HG03066 (cell line): ENCODE measurements at regions not wholly inside any gene's neighbourhood (a gene's known extent, or its start where the extent isn't known, plus 50 kb on each side); places are given as distances from the start of the nearest gene placed in this dataset.
A peak's percentile ranks its signal among the peaks of the same experiment; 100 is the strongest.

Experiments
- ATAC-seq: cut with Tn5 transposase; IDR thresholded peaks from one replicate; pipeline ENCODE4 v1.9.1; 2021; ENCODE audit warnings: low read depth; ENCODE audit not compliant: unreplicated experiment

DNA sequence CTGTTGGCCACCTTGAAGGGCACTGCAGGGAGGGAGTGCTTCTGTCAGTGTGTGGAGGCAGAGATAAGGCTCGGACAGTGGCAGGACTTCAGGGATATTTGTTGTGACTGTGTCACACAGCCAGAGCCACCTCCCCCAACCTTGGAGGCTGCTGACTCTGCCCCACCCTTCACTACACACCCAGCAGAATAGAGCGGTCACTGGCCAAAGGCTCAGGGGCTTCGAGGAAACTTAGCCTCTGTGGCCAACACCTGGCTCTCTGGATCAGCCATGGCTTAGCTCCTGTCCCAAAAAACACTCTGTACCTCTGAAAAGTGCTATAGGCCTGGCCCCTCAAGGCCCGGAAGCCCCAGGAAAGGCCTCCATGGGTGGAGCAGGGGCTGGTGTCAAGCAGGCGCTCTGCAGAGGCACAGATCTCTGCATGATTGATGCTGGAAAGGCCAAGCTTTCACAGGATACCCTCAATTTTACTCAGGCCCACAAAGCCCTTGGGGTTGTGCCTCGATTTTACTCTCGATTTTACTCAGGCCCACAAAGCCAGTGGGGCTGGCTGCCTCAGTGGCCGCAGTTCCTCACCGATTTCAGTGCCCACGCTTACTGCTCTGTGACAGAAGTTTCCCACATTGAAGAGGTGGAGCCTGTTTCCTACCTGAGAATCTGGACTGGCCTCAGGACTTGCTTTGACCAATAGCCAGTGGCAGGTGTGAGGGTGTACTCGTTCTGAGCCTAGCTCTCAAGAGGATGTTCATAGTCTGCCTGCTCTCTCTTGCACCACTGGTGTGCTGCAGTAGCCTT is 113.2 kb upstream of the GPR26 start:
- no peak for ATAC-seq

DNA sequence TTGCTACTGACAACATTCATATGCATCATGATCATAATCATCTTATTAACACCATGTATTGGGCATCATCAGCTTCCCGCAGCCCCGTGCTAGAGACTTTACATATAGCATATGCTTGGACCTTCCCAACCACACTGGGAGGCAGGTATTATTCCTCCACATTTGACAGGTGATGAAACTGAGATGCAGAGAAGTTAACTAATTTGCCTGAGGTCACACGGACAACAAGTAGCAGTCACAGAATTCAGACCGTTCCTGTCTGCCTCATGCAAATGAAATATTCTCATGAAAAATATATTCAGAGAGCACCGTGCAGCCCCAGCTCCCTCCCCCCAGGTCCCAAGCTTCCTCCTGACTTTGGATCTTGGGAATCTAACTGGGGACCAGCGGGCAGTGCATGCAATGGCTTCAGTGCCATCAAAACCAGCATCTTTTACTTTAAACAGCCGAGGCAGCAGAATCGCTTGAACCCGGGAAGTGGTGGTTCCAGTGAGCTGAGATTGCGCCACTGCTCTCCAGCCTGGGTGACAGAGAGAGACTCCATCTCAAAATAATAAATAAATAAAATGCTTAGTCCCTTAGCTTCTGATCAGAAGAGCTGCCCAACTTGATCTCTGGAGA is 112.2 kb upstream of the GPR26 start:
- ATAC-seq, result no peak

DNA sequence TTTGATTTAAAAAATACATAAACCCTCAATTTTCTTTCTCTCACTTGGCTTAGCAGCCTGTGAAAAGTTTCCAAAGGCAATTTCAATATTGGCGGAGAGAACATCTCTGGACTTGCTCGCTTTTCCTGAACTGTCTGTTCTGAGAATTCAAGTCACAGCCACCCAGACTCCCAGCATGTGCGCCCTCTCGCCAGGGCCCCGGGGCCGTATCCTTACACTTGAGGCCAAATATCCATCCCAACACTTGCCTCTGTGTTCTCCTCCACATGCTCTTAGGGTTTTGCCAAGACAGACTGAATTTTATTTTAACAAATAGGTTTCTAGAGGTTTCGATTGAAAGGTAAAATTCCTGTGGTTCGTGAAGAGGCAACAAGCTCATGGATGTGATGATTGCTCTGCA is 111.5 kb upstream of the GPR26 start:
- no peak for ATAC-seq

GRCh38 chr10:123555616-123556015 is 110.5 kb upstream of the GPR26 start:
- ATAC-seq, result no peak

GRCh38 chr10:123556049-123556448 is 110.1 kb upstream of the GPR26 start:
- ATAC-seq, result no peak

- ATAC-seq, result no peak
Observed at GRCh38 chr10:123556736-123557135, 109.4 kb upstream of the GPR26 start.

DNA sequence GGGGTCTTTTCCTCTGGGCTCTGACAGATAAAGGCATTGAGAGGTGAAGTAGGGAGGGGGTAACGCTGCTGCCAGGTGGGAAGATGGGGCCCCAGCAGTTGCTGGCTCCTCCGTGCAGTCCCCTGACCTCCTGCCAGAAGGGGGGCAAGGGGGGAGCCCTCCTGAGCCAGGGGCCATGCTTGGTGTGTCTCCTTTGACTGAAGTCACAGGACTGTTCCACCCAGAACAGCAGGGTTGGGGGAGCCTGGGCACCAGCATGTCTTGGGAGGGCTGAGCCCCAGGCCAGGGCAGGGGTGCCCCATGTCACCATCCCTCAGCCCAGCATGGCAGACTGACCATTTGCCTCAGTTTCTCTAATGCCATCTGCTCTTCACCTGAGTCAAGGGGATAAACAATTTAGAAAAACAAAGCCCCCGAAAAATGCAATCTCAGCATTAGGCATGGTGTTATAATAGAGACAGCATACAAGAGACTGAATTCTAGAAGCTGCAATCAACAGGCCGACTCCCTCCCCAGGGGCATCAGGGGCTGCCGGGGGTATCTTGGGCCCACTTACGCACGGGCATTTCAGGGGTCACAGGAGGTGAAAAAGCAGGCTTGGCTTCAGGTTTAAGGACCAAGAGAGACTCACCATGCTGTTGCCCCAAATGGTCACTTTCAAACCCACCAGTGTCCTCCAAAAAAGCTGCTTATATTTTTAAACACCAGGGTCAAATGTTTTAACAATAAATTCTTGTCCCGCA is 108.6 kb upstream of the GPR26 start:
- ATAC-seq, result no peak

DNA sequence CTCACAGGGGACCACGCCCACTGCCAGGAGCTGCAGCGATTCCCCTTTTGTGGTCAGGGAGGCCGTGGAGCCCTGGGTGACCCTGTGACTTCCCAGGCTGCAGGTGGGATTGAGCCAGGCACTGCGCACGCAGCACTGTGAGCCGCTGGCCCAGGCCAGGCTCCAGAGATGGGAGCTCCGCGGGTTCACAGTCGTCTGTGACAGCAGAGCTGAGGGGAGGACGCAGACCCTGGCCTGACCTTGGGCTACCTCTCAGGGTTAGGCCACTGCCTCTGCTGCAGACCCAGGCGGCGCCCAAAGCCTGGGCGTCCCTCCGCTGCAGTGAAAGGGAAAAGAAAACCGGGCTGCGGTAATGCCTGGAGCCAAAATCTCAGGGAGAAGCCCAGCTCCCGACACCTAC is 107.5 kb upstream of the GPR26 start:
- ATAC-seq, result no peak

- peak; percentile 77 for ATAC-seq
Observed at GRCh38 chr10:123559066-123559822, 106.9 kb upstream of the GPR26 start.

DNA sequence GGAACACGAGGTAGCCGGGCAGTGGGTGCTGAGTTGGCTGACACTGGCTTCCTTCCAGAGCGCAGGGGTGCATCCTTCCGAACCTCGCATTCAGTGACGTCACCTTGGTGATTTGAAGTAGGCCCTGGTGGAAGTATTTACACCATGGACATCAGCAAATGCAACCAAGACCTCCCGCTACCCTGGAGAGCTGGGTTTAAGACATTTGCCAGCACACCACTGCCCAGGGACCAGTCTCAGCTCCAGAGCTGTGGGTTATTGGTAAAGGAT is 106.4 kb upstream of the GPR26 start:
- no peak for ATAC-seq

DNA sequence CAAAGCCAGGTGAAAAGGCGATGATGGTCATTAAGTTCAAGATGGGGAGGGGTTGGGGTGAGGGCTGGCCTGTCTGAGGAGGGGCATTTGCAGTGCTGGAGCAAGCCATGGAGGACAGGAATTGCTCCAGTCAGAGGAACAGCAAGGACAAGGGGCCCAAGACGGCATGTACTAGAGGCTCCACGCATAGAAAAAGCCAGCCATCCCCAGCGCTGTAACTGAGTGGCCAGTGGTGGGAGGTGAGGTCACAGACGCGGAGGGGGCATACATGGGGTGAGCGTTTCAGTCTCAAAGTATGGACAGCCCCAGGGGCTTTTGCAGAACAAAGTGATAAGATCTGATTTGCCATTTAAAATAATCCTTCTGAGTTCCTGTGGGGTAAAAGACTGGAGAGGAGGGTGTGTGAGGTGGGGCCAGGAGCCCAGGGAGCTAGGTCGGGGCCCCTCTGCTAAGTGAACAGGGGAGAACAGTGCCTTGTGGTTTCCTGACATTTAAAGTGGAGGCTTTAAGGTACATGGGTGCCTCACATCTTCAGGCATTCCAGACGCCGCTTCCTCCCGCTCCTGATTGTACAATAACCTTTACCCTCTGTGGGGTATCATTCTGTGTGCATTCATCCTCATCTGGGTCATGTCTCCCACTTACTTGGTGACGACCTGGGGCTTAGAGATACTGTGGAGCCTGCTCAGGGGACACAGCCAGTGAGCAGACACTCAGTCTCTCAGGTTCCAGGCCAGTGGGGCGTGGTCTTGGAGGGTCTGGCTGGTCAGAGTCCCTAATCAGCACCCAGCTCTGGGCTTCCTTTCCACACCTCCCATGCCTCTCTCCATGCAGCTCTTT is 105.6 kb upstream of the GPR26 start:
- ATAC-seq, result no peak

DNA sequence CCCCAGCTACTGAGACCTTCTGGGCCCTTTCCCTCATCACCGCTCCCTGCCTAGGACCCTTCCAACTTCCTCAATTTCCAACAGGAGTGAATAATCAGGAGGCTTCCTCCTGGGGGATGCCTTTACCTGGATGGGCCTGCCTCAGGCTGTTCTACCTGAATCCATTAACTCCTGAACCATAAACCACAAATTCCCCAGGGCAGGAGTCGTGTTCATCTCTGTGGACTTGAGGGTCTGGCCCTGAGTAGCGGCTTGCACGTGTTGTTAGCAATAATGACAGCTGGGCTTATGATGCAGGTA is 105.1 kb upstream of the GPR26 start:
- ATAC-seq, result no peak

DNA sequence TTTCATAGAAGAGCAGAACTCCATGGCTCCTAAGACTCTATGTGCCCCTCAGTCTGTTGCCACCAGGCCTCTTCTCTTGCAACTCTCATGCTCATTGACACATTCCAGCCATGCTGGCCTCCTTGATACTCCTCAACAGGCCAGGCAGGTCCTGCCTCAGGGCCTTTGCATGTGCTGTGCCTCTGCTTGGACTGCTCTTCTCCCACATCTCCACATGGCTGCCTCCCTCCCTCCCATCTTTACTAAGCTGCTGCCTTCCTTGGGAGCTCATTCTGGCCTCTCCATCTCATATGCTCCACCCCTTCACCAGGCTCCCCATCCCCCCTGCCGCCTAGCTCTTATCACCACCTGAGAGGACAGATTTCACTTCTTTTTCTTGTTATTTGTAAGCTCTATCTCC is 103.8 kb upstream of the GPR26 start:
- no peak for ATAC-seq

- ATAC-seq, result no peak
Observed at GRCh38 chr10:123562811-123563580, 103.2 kb upstream of the GPR26 start.

GRCh38 chr10:123563581-123563855 is 102.6 kb upstream of the GPR26 start:
- no peak for ATAC-seq

DNA sequence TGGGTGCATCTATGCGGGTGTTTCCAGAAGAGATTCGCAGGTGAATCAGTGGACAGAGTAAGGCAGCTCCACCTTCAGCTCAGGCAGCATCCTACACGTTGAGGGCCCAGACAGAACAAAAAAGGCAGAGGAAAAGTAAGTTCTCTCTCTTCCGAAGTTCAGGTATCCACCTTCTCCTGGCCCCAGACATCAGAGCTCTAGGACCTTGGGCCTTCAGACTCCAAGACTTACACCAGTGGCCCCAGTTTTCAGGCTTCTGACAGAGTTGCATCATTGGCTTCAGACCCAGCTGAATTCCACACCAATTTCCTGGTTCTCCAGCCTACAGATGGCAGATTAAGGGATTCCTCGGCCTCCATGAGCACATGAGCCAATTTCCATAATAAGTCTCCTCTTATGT is 102.2 kb upstream of the GPR26 start:
- no peak for ATAC-seq

DNA sequence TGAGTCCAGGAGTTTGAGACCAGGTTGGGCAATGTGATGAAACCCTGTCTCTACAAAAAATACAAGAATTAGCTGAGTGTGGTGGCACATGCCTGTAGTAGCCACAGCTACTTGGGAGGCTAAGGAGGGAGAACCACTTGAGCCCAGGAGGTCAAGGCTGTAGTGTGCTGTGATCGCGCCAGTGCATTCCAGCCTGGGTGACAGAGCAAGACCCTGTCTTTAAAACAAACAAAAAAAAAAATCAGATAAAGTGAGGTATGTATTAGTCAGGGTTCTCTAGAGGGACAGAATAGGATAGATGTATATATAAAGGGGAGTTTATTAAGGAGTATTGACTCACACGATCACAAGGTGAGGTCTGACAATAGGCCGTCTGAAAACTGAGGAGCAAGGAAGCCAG is 101.5 kb upstream of the GPR26 start:
- no peak for ATAC-seq

DNA sequence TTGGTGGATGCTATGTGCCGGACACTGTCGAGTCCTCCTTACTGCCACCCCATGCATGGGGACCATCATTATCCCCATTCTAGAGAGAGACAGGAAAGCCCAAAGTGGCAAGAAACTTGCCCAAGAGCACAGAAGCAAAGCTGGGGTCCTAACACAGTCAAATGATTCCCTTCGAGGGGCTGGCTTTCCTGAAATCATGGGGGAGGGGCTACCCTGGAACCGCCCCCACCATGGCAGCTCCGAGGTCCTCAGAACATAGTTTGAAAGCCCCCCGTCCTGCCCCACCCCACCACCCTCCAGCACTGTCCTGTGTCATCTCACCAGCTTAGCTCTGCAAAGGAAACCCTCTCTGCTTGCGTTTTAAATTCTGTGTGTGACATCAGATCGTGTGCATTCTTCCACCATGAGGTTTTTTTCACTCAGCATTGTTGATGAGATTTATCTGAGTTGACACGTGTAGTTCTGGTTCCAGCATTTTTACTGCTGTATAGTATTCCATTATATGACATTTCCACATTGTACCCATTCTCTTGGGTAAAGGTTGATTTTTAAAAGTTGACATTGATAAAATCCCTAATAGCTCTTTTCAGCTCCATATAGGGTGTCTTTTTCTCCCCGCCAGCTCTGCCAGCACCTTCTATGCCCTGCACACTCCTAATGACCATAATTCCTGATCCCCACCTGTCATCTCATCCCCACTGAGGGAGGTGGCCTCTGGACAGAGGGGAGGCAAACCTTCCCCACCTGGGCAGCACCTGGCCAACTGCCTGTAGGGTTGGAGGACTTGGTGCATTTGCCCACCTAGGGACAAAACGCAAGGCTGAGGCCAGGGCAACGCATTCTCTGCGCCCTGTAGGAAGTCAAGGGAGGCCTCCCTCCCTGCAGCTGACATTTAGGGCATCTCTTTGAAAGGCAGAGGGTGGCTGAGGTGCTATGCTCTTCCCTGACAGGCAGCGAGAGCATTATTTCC is 100.2 kb upstream of the GPR26 start:
- ATAC-seq, result no peak
